SU-DHL-6 (cell line): ENCODE measurements at regions not wholly inside any gene's neighbourhood (a gene's known extent, or its start where the extent isn't known, plus 50 kb on each side); places are given as distances from the start of the nearest gene placed in this dataset.

Experiments used
- H2AFZ ChIP-seq: fragments of 200-600 bp; sonication (generic); 2 replicates; pipeline ENCODE4 v1.6.1; 2014; ENCODE audit warnings: low read depth, mild to moderate bottlenecking, moderate library complexity, mixed read lengths, antibody characterized with exemption, low read length; ENCODE audit not compliant: severe bottlenecking
- H3F3A ChIP-seq: fragments of 200-600 bp; shearing (Covaris generic); 2 replicates; pipeline ENCODE4 v1.6.0; 2016; ENCODE audit warnings: antibody characterized with exemption, mild to moderate bottlenecking; ENCODE audit not compliant: insufficient read depth
- H3K27ac ChIP-seq: fragments of 200-600 bp; sonication (generic); 2 replicates; pipeline ENCODE4 v1.5.1; 2016; ENCODE audit warnings: low read depth, mild to moderate bottlenecking, low read length, moderate library complexity, mixed read lengths
- H3K27me3 ChIP-seq: fragments of 200-600 bp; sonication (generic), shearing (Covaris generic); 2 replicates; pipeline ENCODE4 v1.6.0; 2014; ENCODE audit warnings: mild to moderate bottlenecking, low read length
- H3K36me3 ChIP-seq: fragments of 200-600 bp; sonication (generic); 2 replicates; pipeline ENCODE4 v1.6.1; 2014; ENCODE audit warnings: mild to moderate bottlenecking, low read length, mixed read lengths
- H3K4me2 ChIP-seq: fragments of 300-600, 200-600 bp; shearing (Covaris generic), sonication (generic); 2 replicates; pipeline ENCODE4 v1.6.0; 2014; ENCODE audit warnings: low read length, low read depth, mild to moderate bottlenecking; ENCODE audit not compliant: poor library complexity, severe bottlenecking
- H3K4me3 ChIP-seq: fragments of 200-600 bp; sonication (generic); 2 replicates; pipeline ENCODE4 v1.5.1; 2014; ENCODE audit warnings: antibody characterized with exemption, low read length, mild to moderate bottlenecking, mixed read lengths; ENCODE audit not compliant: insufficient read depth, poor library complexity, severe bottlenecking
- H3K79me2 ChIP-seq: fragments of 200-600 bp; sonication (generic); 2 replicates; pipeline ENCODE4 v1.6.1; 2014; ENCODE audit warnings: mild to moderate bottlenecking, low read length, moderate library complexity; ENCODE audit not compliant: insufficient read depth
- H3K9ac ChIP-seq: fragments of 200-600 bp; sonication (generic); 2 replicates; pipeline ENCODE4 v1.7.0; 2014; ENCODE audit warnings: mild to moderate bottlenecking, low read length
- H3K9me2 ChIP-seq: fragments of 200-600 bp; sonication (generic); replicated peaks from 2 replicates; pipeline ENCODE4 v1.6.1; 2014; ENCODE audit warnings: low read length; ENCODE audit not compliant: insufficient read depth
- H3K9me3 ChIP-seq: fragments of 200-600 bp; sonication (generic); 2 replicates; pipeline ENCODE4 v1.6.1; 2014; ENCODE audit warnings: low read length, mixed read lengths; ENCODE audit not compliant: insufficient read depth
- H4K20me1 ChIP-seq: fragments of 200-600 bp; sonication (generic); 2 replicates; pipeline ENCODE4 v1.6.1; 2014; ENCODE audit warnings: low read depth, mild to moderate bottlenecking, antibody characterized with exemption, low read length, moderate library complexity, mixed read lengths
- CTCF ChIP-seq: fragments of 200-600 bp; sonication (generic); IDR thresholded peaks from one replicate; pipeline ENCODE4 v1.5.1; 2017; ENCODE audit warnings: antibody characterized with exemption, mild to moderate bottlenecking, low read length, moderate library complexity; ENCODE audit not compliant: insufficient read depth, poor library complexity, severe bottlenecking
- EZH2phosphoT487 ChIP-seq: fragments of 200-600 bp; sonication (generic), shearing (Covaris generic); conservative IDR thresholded peaks from 2 replicates; pipeline ENCODE4 v1.6.1; 2018; ENCODE audit warnings: mild to moderate bottlenecking, antibody characterized with exemption, low read length, moderate library complexity, mixed read lengths

- Histone ChIP-seq H3K27ac (no peak overlapping the region), H3K79me2 (no peaks in the 10 kb centered on the region), H3F3A (no peaks in the 10 kb centered on the region), H4K20me1 (no peaks in the 10 kb centered on the region), H3K4me3 (no peak overlapping the region), H3K9ac (no peak overlapping the region), H3K9me3 (no peaks in the 10 kb centered on the region), H2AFZ (no peak overlapping the region), H3K36me3 (no peaks in the 10 kb centered on the region), H3K27me3 (no peaks in the 10 kb centered on the region), H3K9me2 (no peaks in the 10 kb centered on the region), H3K4me2 (no peak overlapping the region)
- TF ChIP-seq CTCF (no peak), EZH2phosphoT487 (no peak)
Observed at GRCh38 chr2:75336451-75336850, 137.1 kb upstream of the TACR1 start.

GRCh38 chr2:75334076-75334475 lies 134.8 kb upstream of the TACR1 start:
- Histone ChIP-seq H3K9me3 (no peaks in the 10 kb centered on the region), H3K27me3 (no peaks in the 10 kb centered on the region), H3K9me2 (no peaks in the 10 kb centered on the region), H3K27ac (no peak overlapping the region), H3K79me2 (no peaks in the 10 kb centered on the region), H3K4me3 (no peak overlapping the region), H3F3A (no peaks in the 10 kb centered on the region), H3K9ac (no peak overlapping the region), H4K20me1 (no peaks in the 10 kb centered on the region), H3K4me2 (no peak overlapping the region), H3K36me3 (no peaks in the 10 kb centered on the region), H2AFZ (no peak overlapping the region)
- TF ChIP-seq CTCF (no peak), EZH2phosphoT487 (no peak)

GRCh38 chr2:75333646-75334045 lies 134.3 kb upstream of the TACR1 start:
- H3K9me3 ChIP-seq = no peaks in the 10 kb centered on the region
- TF ChIP-seq EZH2phosphoT487 (no peak), CTCF (no peak)

More at GRCh38 chr2:75333646-75334045, 134.3 kb upstream of the TACR1 start:
- Histone ChIP-seq H3K9me2 (no peaks in the 10 kb centered on the region), H3K36me3 (no peaks in the 10 kb centered on the region), H3K4me2 (no peak overlapping the region), H3K27me3 (no peaks in the 10 kb centered on the region), H4K20me1 (no peaks in the 10 kb centered on the region), H3F3A (no peaks in the 10 kb centered on the region), H3K27ac (no peak overlapping the region), H3K79me2 (no peaks in the 10 kb centered on the region), H3K9ac (no peak overlapping the region), H2AFZ (no peak overlapping the region), H3K4me3 (no peak overlapping the region)
